Chondrocyte (in vitro differentiated cells): ENCODE measurements at regions not wholly inside any gene's neighbourhood (a gene's known extent, or its start where the extent isn't known, plus 50 kb on each side); places are given as distances from the start of the nearest gene placed in this dataset.

Experiments used
- DNase-seq: peaks from one replicate; pipeline ENCODE4 v3.0.0; 2021; ENCODE audit warnings: mixed read lengths, low spot score
- H3K27ac Mint-ChIP-seq: one replicate; pipeline ENCODE4 v1.8.0; 2021; ENCODE audit warnings: mild to moderate bottlenecking, moderate library complexity, mixed read lengths; ENCODE audit not compliant: unreplicated experiment
- H3K27me3 Mint-ChIP-seq: 2 replicates; pipeline ENCODE4 v1.8.0; 2021; ENCODE audit warnings: low read depth, mixed read lengths
- H3K36me3 Mint-ChIP-seq: 2 replicates; pipeline ENCODE4 v1.8.0; 2021; ENCODE audit warnings: low read depth, mixed read lengths
- H3K4me1 Mint-ChIP-seq: 2 replicates; pipeline ENCODE4 v1.8.0; 2021; ENCODE audit warnings: low read depth, mild to moderate bottlenecking, mixed read lengths
- H3K4me3 Mint-ChIP-seq: one replicate; pipeline ENCODE4 v1.8.0; 2021; ENCODE audit warnings: mild to moderate bottlenecking, moderate library complexity, mixed read lengths; ENCODE audit not compliant: unreplicated experiment
- H3K9me3 Mint-ChIP-seq: 2 replicates; pipeline ENCODE4 v1.8.0; 2021; ENCODE audit warnings: low read depth, mixed read lengths
- TF ChIP-seq, protein P1 (sequence below): fragments of 200-600 bp; sonication (generic); IDR thresholded peaks from 2 replicates; pipeline ENCODE4 v1.5.0; 2021; ENCODE audit warnings: antibody characterized with exemption, mild to moderate bottlenecking, moderate library complexity

DNA sequence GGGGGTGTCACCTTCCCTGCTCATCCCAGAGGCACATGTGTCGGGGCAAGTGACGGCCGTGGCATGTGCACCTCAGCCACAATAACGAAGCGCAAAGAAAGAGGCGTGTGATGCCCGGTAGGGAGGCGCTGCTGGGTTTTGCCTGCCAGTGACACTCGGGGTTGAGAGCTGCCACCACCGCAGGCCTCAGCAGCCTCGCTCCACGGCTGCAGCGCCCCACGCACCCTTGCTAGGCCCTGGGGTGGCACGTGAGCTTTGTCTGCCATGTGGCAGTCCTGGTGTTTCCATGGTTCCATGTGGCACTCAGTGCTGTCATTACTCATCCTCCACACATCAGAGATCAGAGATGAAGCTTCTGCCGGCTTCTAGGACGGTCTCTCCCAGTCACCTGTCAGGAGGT is 136.0 kb upstream of the AGAP1 start:
- H3K4me1 Mint-ChIP-seq, result no peaks in the 10 kb centered on the region
- H3K27me3 Mint-ChIP-seq, result peaks cover 26% of the 10 kb centered on the region
- no peaks in the 10 kb centered on the region for H3K36me3 Mint-ChIP-seq
- DNase-seq, result no peak
- no peak overlapping the region for H3K27ac Mint-ChIP-seq
- TF ChIP-seq, protein P1, sequence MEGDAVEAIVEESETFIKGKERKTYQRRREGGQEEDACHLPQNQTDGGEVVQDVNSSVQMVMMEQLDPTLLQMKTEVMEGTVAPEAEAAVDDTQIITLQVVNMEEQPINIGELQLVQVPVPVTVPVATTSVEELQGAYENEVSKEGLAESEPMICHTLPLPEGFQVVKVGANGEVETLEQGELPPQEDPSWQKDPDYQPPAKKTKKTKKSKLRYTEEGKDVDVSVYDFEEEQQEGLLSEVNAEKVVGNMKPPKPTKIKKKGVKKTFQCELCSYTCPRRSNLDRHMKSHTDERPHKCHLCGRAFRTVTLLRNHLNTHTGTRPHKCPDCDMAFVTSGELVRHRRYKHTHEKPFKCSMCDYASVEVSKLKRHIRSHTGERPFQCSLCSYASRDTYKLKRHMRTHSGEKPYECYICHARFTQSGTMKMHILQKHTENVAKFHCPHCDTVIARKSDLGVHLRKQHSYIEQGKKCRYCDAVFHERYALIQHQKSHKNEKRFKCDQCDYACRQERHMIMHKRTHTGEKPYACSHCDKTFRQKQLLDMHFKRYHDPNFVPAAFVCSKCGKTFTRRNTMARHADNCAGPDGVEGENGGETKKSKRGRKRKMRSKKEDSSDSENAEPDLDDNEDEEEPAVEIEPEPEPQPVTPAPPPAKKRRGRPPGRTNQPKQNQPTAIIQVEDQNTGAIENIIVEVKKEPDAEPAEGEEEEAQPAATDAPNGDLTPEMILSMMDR, result no peak
- H3K4me3 Mint-ChIP-seq, result no peak overlapping the region
- no peaks in the 10 kb centered on the region for H3K9me3 Mint-ChIP-seq

DNA sequence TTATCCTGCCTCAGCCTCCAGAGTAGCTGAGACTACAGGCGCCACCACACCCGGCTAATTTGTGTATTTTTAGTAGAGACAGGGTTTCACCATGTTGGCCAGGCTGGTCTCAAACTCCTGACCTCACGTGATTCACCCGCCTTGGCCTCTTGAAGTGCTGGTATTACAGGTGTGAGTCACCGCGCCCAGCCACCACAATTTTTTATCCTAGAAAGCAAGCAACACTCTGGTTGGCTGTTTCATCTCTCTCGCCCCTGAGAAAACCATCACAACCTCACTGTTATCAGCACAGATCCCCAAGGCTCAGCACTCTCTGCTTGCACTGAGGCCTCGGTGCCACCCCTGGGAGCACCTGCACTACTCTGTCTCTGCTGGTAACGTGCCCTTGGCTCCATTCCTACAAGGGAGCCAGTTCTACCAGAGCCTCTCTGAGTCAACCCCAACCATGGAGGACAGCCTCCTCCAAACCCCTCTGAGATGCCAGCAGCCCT is 134.8 kb upstream of the AGAP1 start:
- H3K4me1 Mint-ChIP-seq, result no peaks in the 10 kb centered on the region
- no peak for DNase-seq
- H3K27ac Mint-ChIP-seq, result no peak overlapping the region
- H3K36me3 Mint-ChIP-seq, result no peaks in the 10 kb centered on the region
- TF ChIP-seq, protein P1, result no peak
- no peaks in the 10 kb centered on the region for H3K9me3 Mint-ChIP-seq
- no peak overlapping the region for H3K4me3 Mint-ChIP-seq
- peaks cover 28% of the 10 kb centered on the region for H3K27me3 Mint-ChIP-seq

DNA sequence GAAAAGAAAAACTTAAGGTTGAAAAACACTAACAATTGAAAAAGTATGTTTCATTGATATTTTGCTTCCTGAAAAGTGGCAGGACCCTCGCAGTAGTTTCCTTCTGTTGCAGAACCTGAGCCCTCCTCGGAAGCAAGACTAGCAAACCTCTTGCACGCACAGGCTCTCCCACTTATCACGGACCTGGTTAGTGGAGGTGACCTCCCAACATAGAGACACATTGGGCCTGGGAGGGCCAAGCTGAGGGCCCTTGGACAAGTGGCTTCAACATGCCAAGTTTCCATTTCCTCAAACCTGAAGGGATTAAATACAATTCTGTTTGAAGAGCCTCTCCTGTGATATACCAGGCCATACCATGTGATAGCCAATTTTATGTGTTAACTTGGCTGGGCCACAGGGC is 133.4 kb upstream of the AGAP1 start:
- Mint-ChIP-seq H3K36me3 (no peaks in the 10 kb centered on the region), H3K27me3 (peaks cover 27% of the 10 kb centered on the region), H3K9me3 (no peaks in the 10 kb centered on the region), H3K4me3 (no peak overlapping the region), H3K27ac (no peak overlapping the region), H3K4me1 (no peaks in the 10 kb centered on the region)
- DNase-seq, result no peak
- TF ChIP-seq, protein P1, result no peak

DNA sequence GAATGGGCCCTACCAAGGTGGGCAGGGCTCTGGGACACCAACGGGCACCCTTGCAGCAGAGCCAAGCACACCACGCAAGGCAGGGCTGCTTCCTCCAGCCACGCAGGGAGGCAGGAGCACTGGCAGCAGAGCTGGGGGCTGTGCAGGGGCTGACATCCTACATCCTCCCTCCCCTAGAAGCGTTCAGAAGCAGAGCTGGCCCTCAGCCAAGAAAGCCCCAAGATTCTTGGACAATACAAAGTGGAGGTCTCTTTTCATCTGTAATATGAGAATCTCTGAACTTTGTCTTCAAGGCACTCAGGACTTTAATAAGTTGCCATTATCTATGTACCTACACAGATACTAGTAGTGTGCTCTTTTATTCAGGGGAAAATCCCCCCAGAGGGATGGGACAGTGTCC is 128.1 kb upstream of the AGAP1 start:
- TF ChIP-seq, protein P1, result no peak
- H3K4me1 Mint-ChIP-seq, result no peaks in the 10 kb centered on the region
- no peaks in the 10 kb centered on the region for H3K36me3 Mint-ChIP-seq
- H3K9me3 Mint-ChIP-seq, result no peaks in the 10 kb centered on the region
- no peak overlapping the region for H3K27ac Mint-ChIP-seq
- DNase-seq, result no peak
- peaks cover 44% of the 10 kb centered on the region for H3K27me3 Mint-ChIP-seq
- H3K4me3 Mint-ChIP-seq, result no peak overlapping the region

DNA sequence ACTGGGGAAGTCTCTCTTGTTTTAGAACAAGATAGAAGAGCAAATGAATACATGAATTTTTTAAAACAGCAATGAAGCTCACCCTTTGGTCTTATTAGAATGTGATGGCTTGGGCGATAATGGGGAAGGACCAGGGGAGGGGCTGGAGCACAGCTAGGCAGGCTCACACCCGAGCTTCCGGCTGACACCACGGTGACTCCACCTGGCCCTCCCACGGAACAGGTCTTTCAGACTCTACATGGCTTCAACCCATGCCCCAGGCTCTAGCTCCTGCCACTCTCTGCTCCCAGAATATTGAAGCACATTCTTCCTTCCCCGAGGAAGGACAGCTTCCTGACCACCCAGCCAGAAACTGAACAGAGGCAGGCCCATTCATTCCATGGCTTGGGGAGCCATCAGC is 127.5 kb upstream of the AGAP1 start:
- no peak for DNase-seq
- Mint-ChIP-seq H3K9me3 (no peaks in the 10 kb centered on the region), H3K27ac (no peak overlapping the region), H3K36me3 (no peaks in the 10 kb centered on the region), H3K4me3 (no peak overlapping the region), H3K27me3 (peaks cover 51% of the 10 kb centered on the region), H3K4me1 (no peaks in the 10 kb centered on the region)
- TF ChIP-seq, protein P1, result no peak
